Rectal smooth muscle tissue (tissue), 1 donor: ENCODE measurements at regions not wholly inside any gene's neighbourhood (a gene's known extent, or its start where the extent isn't known, plus 50 kb on each side); places are given as distances from the start of the nearest gene placed in this dataset.
"Not testable (repeated sequence)": the region's sequence is repeated elsewhere in the genome, so short reads cannot be mapped to it uniquely, and the experiment has no call there.

Experiments
- H3K27ac ChIP-seq: one replicate; pipeline ENCODE4 v1.7.0; 2013; ENCODE audit warnings: low read depth, low read length, inconsistent platforms
- H3K27me3 ChIP-seq: one replicate; pipeline ENCODE4 v1.7.0; 2013; ENCODE audit warnings: low read length; ENCODE audit not compliant: control insufficient read depth, insufficient read depth
- H3K36me3 ChIP-seq: one replicate; pipeline ENCODE4 v1.7.0; 2013; ENCODE audit warnings: low read length; ENCODE audit not compliant: control insufficient read depth, insufficient read depth
- H3K4me1 ChIP-seq: one replicate; pipeline ENCODE4 v1.7.0; 2013; ENCODE audit warnings: low read length; ENCODE audit not compliant: control insufficient read depth, insufficient read depth
- H3K4me3 ChIP-seq: one replicate; pipeline ENCODE4 v1.7.0; 2013; ENCODE audit warnings: low read length
- H3K9ac ChIP-seq: one replicate; pipeline ENCODE4 v1.7.0; 2013; ENCODE audit warnings: low read length

DNA sequence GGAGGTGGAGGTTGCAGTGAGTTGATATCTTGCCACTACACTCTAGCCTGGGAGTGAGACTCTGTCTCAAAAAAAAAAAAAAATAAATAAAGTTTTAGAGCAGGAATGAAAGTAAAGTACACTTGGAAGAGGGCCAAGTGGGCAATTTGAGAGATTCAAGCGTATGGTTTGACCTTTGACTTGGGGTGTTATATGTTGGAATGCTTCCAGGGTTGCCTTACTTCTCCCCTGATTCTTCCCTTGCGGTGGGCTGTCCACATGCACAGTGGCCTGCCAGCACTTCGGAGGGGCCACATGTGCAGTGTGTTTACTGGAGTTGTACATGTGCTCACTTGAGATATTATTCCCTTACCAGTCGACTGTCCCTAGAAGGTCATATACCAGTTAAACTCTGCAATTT, 295.5 kb upstream of the PROX1 start:
- H3K4me1 ChIP-seq = no peaks in the 10 kb centered on the region
- no peaks in the 10 kb centered on the region for H3K36me3 ChIP-seq
- H3K27me3 ChIP-seq = no peaks in the 10 kb centered on the region
- no peak overlapping the region for H3K4me3 ChIP-seq
- H3K9ac ChIP-seq = no peak overlapping the region
- no peak overlapping the region for H3K27ac ChIP-seq

DNA sequence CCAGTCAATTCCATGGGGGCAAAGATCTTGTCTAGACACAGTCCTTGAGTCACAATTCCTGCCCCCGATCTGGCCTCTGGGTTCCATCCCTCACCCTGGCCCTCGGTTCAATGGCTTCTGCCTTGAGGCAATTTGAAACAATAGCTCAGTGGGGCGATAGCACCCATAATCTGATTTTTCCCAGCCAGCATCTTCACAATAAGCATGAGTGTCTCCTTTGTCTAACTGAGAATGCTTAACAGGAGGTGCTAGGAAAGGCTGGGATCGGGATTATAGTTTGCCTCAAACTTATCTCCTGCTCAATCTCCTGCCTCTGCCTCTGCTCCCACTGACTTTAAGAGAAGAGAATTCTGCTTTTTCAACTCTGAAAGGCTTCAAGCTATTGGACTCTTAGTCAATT, 293.9 kb upstream of the PROX1 start:
- H3K27ac ChIP-seq = no peak overlapping the region
- H3K27me3 ChIP-seq = no peaks in the 10 kb centered on the region
- no peak overlapping the region for H3K9ac ChIP-seq
- no peaks in the 10 kb centered on the region for H3K4me1 ChIP-seq
- H3K36me3 ChIP-seq = no peaks in the 10 kb centered on the region
- no peak overlapping the region for H3K4me3 ChIP-seq

DNA sequence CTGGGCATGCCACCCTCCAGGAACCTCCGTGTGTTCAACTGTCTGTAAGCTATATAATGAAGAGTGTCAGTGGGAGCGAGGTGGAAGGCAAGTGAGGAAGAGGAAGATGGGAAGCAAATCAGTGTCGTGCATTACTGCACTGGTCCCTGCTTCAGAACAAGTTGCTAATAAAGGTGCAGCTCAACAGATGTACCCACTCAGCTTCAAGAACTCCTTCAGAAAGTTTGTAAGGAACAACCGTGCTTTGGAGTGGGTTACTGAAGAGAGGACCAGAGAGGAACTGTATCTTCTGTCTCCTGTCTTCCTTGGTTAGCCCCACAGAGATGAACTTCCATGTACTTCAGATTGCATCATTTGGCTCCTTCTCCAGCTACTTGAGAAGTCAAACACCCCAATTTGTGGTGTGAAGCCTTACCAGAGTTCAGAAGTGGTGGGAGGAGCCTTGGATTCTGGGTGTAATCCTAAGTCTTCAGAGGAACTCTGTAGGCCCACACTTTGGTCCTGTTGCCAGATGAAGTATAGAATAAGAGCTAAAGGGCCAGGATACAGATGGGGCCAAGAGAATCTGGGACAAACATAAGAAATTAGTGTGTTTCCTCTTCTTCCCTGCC, 290.5 kb upstream of the PROX1 start:
- no peak overlapping the region for H3K27ac ChIP-seq
- no peak overlapping the region for H3K4me3 ChIP-seq
- no peaks in the 10 kb centered on the region for H3K4me1 ChIP-seq
- no peak overlapping the region for H3K9ac ChIP-seq
- H3K36me3 ChIP-seq = no peaks in the 10 kb centered on the region
- H3K27me3 ChIP-seq = no peaks in the 10 kb centered on the region

GRCh38 chr1:213698092-213698702, 289.6 kb upstream of the PROX1 start:
- no peak overlapping the region for H3K27ac ChIP-seq
- no peak overlapping the region for H3K4me3 ChIP-seq
- H3K36me3 ChIP-seq = no peaks in the 10 kb centered on the region
- no peaks in the 10 kb centered on the region for H3K27me3 ChIP-seq
- H3K4me1 ChIP-seq = no peaks in the 10 kb centered on the region
- H3K9ac ChIP-seq = no peak overlapping the region

DNA sequence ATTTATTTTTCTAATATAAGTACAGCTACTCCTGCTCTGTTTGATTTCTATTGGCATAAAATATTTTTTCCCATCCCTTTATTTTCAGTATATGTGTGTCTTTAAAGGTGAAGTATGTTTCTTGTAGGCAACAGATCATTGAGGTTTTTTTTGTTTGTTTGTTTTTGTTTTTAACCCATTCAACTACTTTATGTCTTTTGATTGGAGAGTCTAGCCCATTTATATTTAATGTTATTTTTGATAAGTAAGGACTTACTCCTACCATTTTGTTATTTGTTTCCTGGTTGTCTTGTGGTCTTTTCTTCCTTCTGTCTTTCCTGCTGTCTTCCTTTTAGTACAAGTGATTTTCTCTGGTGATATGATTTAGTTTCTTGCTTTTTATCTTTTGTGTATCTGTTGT, 285.1 kb upstream of the PROX1 start:
- Histone ChIP-seq H3K27me3 (no peaks in the 10 kb centered on the region), H3K9ac (no peak overlapping the region), H3K27ac (no peak overlapping the region), H3K4me3 (no peak overlapping the region), H3K36me3 (no peaks in the 10 kb centered on the region), H3K4me1 (no peaks in the 10 kb centered on the region)

- Histone ChIP-seq H3K4me3 (no peak overlapping the region), H3K9ac (no peak overlapping the region), H3K27ac (no peak overlapping the region), H3K36me3 (no peaks in the 10 kb centered on the region), H3K27me3 (no peaks in the 10 kb centered on the region), H3K4me1 (no peaks in the 10 kb centered on the region)
Measured at GRCh38 chr1:213704941-213705340, 282.8 kb upstream of the PROX1 start.

DNA sequence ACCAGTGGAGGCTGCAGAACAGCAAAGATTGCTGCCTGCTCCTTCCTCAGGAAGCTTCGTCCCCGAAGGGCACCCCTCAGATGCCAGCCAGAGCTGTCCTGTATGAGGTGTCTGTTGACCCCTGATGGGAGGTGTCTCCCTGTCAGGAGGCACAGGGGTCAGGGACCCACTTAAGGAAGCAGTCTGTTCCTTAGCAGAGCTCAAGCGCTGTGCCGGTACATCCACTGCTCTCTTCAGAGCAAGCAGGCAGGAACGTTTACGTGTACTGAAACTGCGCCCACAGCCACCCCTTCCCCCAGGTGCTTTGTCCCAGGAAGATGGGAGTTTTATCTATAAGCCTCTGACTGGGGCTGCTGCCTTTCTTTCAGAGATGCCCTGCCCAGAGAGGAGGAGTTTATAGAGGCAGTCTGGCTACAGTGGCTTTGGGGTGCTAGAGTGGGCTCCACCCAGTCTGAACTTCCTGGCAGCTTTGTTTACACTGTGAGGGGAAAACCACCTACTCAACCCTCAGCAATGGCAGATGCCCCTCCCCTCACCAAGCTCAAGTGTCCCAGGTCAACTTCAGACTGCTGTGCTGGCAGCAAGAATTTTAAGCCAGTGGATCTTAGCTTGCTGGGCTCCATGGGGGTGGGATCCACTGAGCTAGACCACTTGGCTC, 275.8 kb upstream of the PROX1 start:
- H3K36me3 ChIP-seq, H3K27ac ChIP-seq, H3K4me3 ChIP-seq, H3K9ac ChIP-seq, H3K4me1 ChIP-seq, H3K27me3 ChIP-seq: not testable (repeated sequence)

GRCh38 chr1:213714645-213715044, 273.1 kb upstream of the PROX1 start:
- H3K4me1 ChIP-seq = no peaks in the 10 kb centered on the region
- no peak overlapping the region for H3K9ac ChIP-seq
- H3K27ac ChIP-seq = no peak overlapping the region
- H3K36me3 ChIP-seq = no peaks in the 10 kb centered on the region
- H3K27me3 ChIP-seq = peaks cover 2% of the 10 kb centered on the region
- no peak overlapping the region for H3K4me3 ChIP-seq

- Histone ChIP-seq H3K9ac (no peak overlapping the region), H3K4me3 (no peak overlapping the region), H3K4me1 (no peaks in the 10 kb centered on the region), H3K27ac (no peak overlapping the region), H3K36me3 (no peaks in the 10 kb centered on the region), H3K27me3 (peaks cover 2% of the 10 kb centered on the region)
Measured at GRCh38 chr1:213715182-213715581, 272.6 kb upstream of the PROX1 start.

GRCh38 chr1:213719462-213719861, 268.3 kb upstream of the PROX1 start:
- H3K9ac ChIP-seq = no peak overlapping the region
- no peak overlapping the region for H3K27ac ChIP-seq
- H3K4me3 ChIP-seq = no peak overlapping the region
- no peaks in the 10 kb centered on the region for H3K36me3 ChIP-seq
- no peaks in the 10 kb centered on the region for H3K4me1 ChIP-seq
- peaks cover 2% of the 10 kb centered on the region for H3K27me3 ChIP-seq

DNA sequence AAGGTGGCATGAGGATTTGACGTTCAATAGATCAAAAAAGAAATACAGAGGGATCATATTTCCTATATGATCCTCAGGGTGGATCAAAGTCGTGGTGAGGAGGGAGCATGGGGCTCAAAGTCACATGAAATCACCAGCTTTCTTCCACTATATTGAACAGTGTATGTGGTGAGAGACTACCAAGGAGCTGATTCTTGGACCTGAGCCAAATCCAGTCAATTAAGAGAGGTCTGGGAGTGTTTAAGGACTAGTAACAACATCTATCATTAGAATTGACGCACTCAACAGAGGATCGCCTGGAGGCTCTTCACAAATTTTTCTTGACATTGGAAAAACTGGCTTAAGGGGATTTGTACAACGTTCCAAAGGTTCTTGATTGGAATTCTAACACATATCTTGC, 267.7 kb upstream of the PROX1 start:
- no peaks in the 10 kb centered on the region for H3K36me3 ChIP-seq
- H3K27ac ChIP-seq = no peak overlapping the region
- no peaks in the 10 kb centered on the region for H3K4me1 ChIP-seq
- H3K9ac ChIP-seq = no peak overlapping the region
- peaks cover 2% of the 10 kb centered on the region for H3K27me3 ChIP-seq
- H3K4me3 ChIP-seq = no peak overlapping the region

DNA sequence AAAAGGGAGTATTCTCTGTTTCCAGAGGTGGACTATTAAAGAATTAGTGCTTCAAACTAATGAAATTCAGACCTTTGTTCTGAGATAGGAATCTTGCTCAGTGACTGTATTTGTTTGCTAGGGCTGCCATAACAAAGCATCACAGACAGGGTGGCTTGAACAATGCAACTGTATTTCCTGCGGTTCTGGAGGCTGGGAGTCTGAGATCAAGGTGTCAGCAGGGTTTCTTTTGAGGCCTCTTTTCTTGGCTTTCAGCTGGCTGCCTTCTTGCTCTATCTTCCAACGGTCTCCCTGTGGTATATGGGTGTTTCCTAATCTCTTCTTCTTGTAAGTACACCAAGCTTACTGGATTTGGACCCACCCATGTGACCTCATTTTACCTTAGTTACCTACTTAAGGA, 264.6 kb upstream of the PROX1 start:
- Histone ChIP-seq H3K36me3 (no peaks in the 10 kb centered on the region), H3K4me3 (no peak overlapping the region), H3K27ac (no peak overlapping the region), H3K4me1 (peaks cover 3% of the 10 kb centered on the region), H3K9ac (no peak overlapping the region), H3K27me3 (peaks cover 2% of the 10 kb centered on the region)
